ENCODE measurements at regions not wholly inside any gene's neighbourhood (a gene's known extent, or its start where the extent isn't known, plus 50 kb on each side); places are given as distances from the start of the nearest gene placed in this dataset.
"Not testable (repeated sequence)": the region's sequence is repeated elsewhere in the genome, so short reads cannot be mapped to it uniquely, and the experiment has no call there.

GRCh38 chr16:76866994-76867393, 324.0 kb upstream of the MON1B start:
- in situ Hi-C loops (cut with HindIII; ENCODE audit: low pct_ligation_motif_present, low pct_unique_long_range_greater_than_20kb, low sequenced_read_pairs), result no loop called here

GRCh38 chr16:76875898-76876297, 315.1 kb upstream of the MON1B start:
- no peak for DNase-seq
- in situ Hi-C loops (cut with HindIII; ENCODE audit: low pct_ligation_motif_present, low pct_unique_long_range_greater_than_20kb, low sequenced_read_pairs), result no loop called here

More at GRCh38 chr16:76866994-76867393, 324.0 kb upstream of the MON1B start:
- DNase-seq, result no peak

GRCh38 chr16:76879420-76879819, 311.6 kb upstream of the MON1B start:
- in situ Hi-C loops (cut with HindIII; ENCODE audit: low pct_ligation_motif_present, low pct_unique_long_range_greater_than_20kb, low sequenced_read_pairs), result no loop called here
- no peak for DNase-seq

GRCh38 chr16:76880523-76880922, 310.5 kb upstream of the MON1B start:
- DNase-seq; in situ Hi-C loops (cut with HindIII; ENCODE audit: low pct_ligation_motif_present, low pct_unique_long_range_greater_than_20kb, low sequenced_read_pairs): not testable (repeated sequence)

- in situ Hi-C loops (cut with HindIII; ENCODE audit: low pct_ligation_motif_present, low pct_unique_long_range_greater_than_20kb, low sequenced_read_pairs), result no loop called here
These were observed 308.9 kb upstream of the MON1B start for GRCh38 chr16:76882105-76882504.

GRCh38 chr16:76883076-76883475, 307.9 kb upstream of the MON1B start:
- DNase-seq, result no peak
- in situ Hi-C loops (cut with HindIII; ENCODE audit: low pct_ligation_motif_present, low pct_unique_long_range_greater_than_20kb, low sequenced_read_pairs), result no loop called here

More at GRCh38 chr16:76882105-76882504, 308.9 kb upstream of the MON1B start:
- DNase-seq, result no peak

- no peak for DNase-seq
- in situ Hi-C loops (cut with HindIII; ENCODE audit: low pct_ligation_motif_present, low pct_unique_long_range_greater_than_20kb, low sequenced_read_pairs), result no loop called here
These were observed 305.0 kb upstream of the MON1B start for GRCh38 chr16:76885776-76886537.

- peak; percentile 25 for DNase-seq
- in situ Hi-C loops (cut with HindIII; ENCODE audit: low pct_ligation_motif_present, low pct_unique_long_range_greater_than_20kb, low sequenced_read_pairs), result no loop called here
These were observed 293.2 kb upstream of the MON1B start for GRCh38 chr16:76897816-76898215.

GRCh38 chr16:76899767-76900166, 291.2 kb upstream of the MON1B start:
- no peak for DNase-seq
- in situ Hi-C loops (cut with HindIII; ENCODE audit: low pct_ligation_motif_present, low pct_unique_long_range_greater_than_20kb, low sequenced_read_pairs), result no loop called here

- in situ Hi-C loops (cut with HindIII; ENCODE audit: low pct_ligation_motif_present, low pct_unique_long_range_greater_than_20kb, low sequenced_read_pairs), result no loop called here
- DNase-seq, result peak; percentile 85
These were observed 290.4 kb upstream of the MON1B start for GRCh38 chr16:76900285-76901263.

GRCh38 chr16:76906552-76906951, 284.4 kb upstream of the MON1B start:
- in situ Hi-C loops (cut with HindIII; ENCODE audit: low pct_ligation_motif_present, low pct_unique_long_range_greater_than_20kb, low sequenced_read_pairs), result no loop called here
- no peak for DNase-seq

GRCh38 chr16:76910931-76911330, 280.1 kb upstream of the MON1B start:
- DNase-seq, result peak; percentile 55
- in situ Hi-C loops (cut with HindIII; ENCODE audit: low pct_ligation_motif_present, low pct_unique_long_range_greater_than_20kb, low sequenced_read_pairs), result no loop called here

GRCh38 chr16:76913046-76913445, 277.9 kb upstream of the MON1B start:
- DNase-seq, result no peak
- in situ Hi-C loops (cut with HindIII; ENCODE audit: low pct_ligation_motif_present, low pct_unique_long_range_greater_than_20kb, low sequenced_read_pairs), result no loop called here

GRCh38 chr16:76926042-76926441, 264.9 kb upstream of the MON1B start:
- in situ Hi-C loops (cut with HindIII; ENCODE audit: low pct_ligation_motif_present, low pct_unique_long_range_greater_than_20kb, low sequenced_read_pairs), result no loop called here
- no peak for DNase-seq

GRCh38 chr16:76926595-76926994, 264.4 kb upstream of the MON1B start:
- in situ Hi-C loops (cut with HindIII; ENCODE audit: low pct_ligation_motif_present, low pct_unique_long_range_greater_than_20kb, low sequenced_read_pairs), result no loop called here
- DNase-seq, result no peak

GRCh38 chr16:76931186-76931585, 259.8 kb upstream of the MON1B start:
- no peak for DNase-seq
- in situ Hi-C loops (cut with HindIII; ENCODE audit: low pct_ligation_motif_present, low pct_unique_long_range_greater_than_20kb, low sequenced_read_pairs), result no loop called here

- in situ Hi-C loops (cut with HindIII; ENCODE audit: low pct_ligation_motif_present, low pct_unique_long_range_greater_than_20kb, low sequenced_read_pairs), result no loop called here
These were observed 258.3 kb upstream of the MON1B start for GRCh38 chr16:76932541-76933211.

GRCh38 chr16:76940251-76940650, 250.7 kb upstream of the MON1B start:
- in situ Hi-C loops (cut with HindIII; ENCODE audit: low pct_ligation_motif_present, low pct_unique_long_range_greater_than_20kb, low sequenced_read_pairs), result no loop called here
- DNase-seq, result peak; percentile 10

More at GRCh38 chr16:76932541-76933211, 258.3 kb upstream of the MON1B start:
- peak; percentile 38 for DNase-seq

- no peak for DNase-seq
- in situ Hi-C loops (cut with HindIII; ENCODE audit: low pct_ligation_motif_present, low pct_unique_long_range_greater_than_20kb, low sequenced_read_pairs), result no loop called here
These were observed 249.9 kb upstream of the MON1B start for GRCh38 chr16:76941113-76941512.

Measured in ACHN (cell line).